ENCODE measurements at regions not wholly inside any gene's neighbourhood (a gene's known extent, or its start where the extent isn't known, plus 50 kb on each side); places are given as distances from the start of the nearest gene placed in this dataset.

DNA sequence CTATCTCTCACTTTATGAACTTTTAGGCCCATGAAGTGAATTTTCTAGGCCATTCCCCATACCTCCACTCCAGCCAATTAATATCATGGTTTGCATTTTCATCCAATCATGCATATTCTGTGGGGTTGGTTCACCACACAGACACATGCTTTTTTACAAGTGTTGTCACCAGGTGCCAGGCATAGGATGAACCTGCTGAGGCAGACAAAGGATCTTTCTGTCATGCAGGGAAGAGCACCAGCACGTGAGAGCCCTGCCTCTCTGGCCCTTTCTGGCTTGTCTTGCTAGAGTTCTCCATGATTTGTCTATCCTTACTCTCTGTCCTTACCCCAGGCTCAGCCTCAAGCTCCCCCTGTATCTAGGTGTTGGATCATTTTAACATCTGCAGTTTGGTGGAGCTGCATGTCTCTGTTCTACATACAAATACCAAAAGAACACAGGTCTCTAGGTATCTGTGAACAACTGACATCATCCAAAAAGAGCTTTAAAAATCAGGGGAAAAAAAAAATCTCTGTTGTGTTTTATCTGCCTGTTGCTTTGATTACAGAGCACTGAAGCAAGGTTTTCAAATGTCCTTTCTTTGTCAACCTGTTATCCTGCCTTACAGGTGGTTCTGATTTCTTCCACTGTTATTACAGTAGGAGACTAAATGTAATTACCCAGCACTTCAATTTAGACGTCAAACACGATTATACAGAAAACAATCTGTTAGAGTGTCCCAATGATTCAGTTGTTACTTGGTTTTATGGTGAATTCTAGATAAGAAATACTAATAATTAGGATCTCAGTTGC lies 58.4 kb upstream of the GRAMD1B start:
- Histone ChIP-seq H3K36me3 (no peaks in the 10 kb centered on the region), H3K4me1 (replicated peaks) (no peaks in the 10 kb centered on the region), H3K27me3 (replicated peaks; ENCODE audit: insufficient read depth) (no peaks in the 10 kb centered on the region), H3K27ac (no peak overlapping the region), H3K9me3 (no peaks in the 10 kb centered on the region), H3K4me3 (no peak overlapping the region)
- no peak for DNase-seq (ENCODE audit: low spot score)
- intact Hi-C loops (cut with DNase I): no loop called here
- WGBS: 75% methylated on average over 3 of the region's 3 CpGs
- TF ChIP-seq, protein P1, sequence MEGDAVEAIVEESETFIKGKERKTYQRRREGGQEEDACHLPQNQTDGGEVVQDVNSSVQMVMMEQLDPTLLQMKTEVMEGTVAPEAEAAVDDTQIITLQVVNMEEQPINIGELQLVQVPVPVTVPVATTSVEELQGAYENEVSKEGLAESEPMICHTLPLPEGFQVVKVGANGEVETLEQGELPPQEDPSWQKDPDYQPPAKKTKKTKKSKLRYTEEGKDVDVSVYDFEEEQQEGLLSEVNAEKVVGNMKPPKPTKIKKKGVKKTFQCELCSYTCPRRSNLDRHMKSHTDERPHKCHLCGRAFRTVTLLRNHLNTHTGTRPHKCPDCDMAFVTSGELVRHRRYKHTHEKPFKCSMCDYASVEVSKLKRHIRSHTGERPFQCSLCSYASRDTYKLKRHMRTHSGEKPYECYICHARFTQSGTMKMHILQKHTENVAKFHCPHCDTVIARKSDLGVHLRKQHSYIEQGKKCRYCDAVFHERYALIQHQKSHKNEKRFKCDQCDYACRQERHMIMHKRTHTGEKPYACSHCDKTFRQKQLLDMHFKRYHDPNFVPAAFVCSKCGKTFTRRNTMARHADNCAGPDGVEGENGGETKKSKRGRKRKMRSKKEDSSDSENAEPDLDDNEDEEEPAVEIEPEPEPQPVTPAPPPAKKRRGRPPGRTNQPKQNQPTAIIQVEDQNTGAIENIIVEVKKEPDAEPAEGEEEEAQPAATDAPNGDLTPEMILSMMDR (IDR thresholded peaks at IDR 0.05): no peak
- TF ChIP-seq POLR2A (IDR thresholded peaks at IDR 0.05): no peak
- TF ChIP-seq POLR2AphosphoS5 (IDR thresholded peaks at IDR 0.05): no peak

DNA sequence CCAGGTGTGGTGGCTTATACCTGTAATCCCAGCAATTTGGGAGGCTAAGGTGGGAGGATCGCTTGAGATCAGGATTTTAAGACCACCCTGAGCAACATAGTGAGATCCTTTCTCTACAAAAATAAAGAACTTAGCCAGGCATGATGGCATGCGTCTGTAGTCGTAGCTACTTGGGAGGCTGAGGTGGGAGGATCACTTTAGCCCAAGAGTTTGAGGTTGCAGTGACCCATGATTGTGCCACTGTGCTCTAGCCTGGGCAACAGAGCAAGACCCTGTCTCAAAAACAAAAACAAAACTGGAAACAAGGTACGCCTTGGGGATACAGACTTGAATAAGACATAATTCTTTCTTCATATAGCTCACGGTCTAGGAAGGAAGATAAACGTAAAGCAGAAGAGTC lies 63.1 kb upstream of the GRAMD1B start:
- no peak for DNase-seq (ENCODE audit: low spot score)
- no peak overlapping the region for H3K4me3 ChIP-seq
- no peaks in the 10 kb centered on the region for H3K36me3 ChIP-seq
- H3K27me3 ChIP-seq (replicated peaks; ENCODE audit: insufficient read depth): no peaks in the 10 kb centered on the region
- WGBS: 91% methylated on average over 6 of the region's 6 CpGs
- TF ChIP-seq POLR2AphosphoS5 (IDR thresholded peaks at IDR 0.05) (no peak), POLR2A (IDR thresholded peaks at IDR 0.05) (no peak)
- TF ChIP-seq, protein P1 (IDR thresholded peaks at IDR 0.05): no peak
- no peaks in the 10 kb centered on the region for H3K4me1 ChIP-seq (replicated peaks)
- intact Hi-C loops (cut with DNase I): no loop called here
- H3K9me3 ChIP-seq: no peaks in the 10 kb centered on the region
- H3K27ac ChIP-seq: no peak overlapping the region

DNA sequence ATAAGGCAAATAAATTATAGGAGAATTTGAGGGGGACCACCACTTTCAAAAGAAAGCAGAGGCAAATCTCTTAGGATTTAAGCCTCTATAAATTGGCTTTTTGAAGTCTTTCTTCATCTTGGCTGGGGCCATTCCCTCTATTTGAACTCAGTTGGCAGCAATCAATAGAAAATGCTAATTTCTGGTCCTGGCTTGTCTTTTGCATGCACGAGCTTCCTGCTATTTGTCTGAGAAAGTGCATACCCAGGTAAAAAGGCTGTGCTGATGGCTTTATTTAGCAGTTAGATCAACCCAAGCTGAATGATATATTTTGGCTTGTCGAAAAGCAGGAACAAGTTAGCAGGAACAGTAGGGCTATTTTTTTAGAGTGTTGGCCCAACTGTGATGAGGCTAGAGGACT lies 64.1 kb upstream of the GRAMD1B start:
- no peaks in the 10 kb centered on the region for H3K9me3 ChIP-seq
- no peaks in the 10 kb centered on the region for H3K36me3 ChIP-seq
- TF ChIP-seq POLR2AphosphoS5 (IDR thresholded peaks at IDR 0.05) (no peak), POLR2A (IDR thresholded peaks at IDR 0.05) (no peak)
- TF ChIP-seq, protein P1 (IDR thresholded peaks at IDR 0.05): no peak
- no peak overlapping the region for H3K4me3 ChIP-seq
- intact Hi-C loops (cut with DNase I): no loop called here
- H3K27ac ChIP-seq: no peak overlapping the region
- H3K27me3 ChIP-seq (replicated peaks; ENCODE audit: insufficient read depth): no peaks in the 10 kb centered on the region
- 50% methylated on average over 2 of the region's 2 CpGs for WGBS
- no peaks in the 10 kb centered on the region for H3K4me1 ChIP-seq (replicated peaks)
- DNase-seq (ENCODE audit: low spot score): no peak

DNA sequence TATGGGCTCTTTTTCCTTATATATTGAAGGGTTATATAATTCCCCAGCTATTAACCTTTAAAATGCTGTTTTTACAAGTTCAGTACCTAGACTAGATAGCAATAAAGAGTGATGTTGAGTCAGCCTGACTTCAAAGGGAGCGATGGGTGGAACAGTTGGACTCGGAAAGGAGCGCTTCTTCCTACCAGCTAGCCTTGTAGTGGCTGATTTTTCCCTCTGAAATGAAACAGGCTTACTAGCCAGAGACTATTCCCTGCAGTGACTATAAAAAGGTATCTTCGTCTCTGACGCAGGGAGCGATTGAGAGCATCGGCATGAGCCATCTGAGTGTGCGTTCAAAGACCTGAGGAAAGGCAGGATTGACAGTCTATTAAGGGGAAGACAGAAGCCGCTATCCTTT lies 66.0 kb upstream of the GRAMD1B start:
- Histone ChIP-seq H3K36me3 (no peaks in the 10 kb centered on the region), H3K27ac (no peak overlapping the region), H3K9me3 (no peaks in the 10 kb centered on the region), H3K4me3 (no peak overlapping the region), H3K27me3 (replicated peaks; ENCODE audit: insufficient read depth) (no peaks in the 10 kb centered on the region), H3K4me1 (replicated peaks) (no peaks in the 10 kb centered on the region)
- 73% methylated on average over 9 of the region's 9 CpGs for WGBS
- no peak for DNase-seq (ENCODE audit: low spot score)
- TF ChIP-seq, protein P1 (IDR thresholded peaks at IDR 0.05): no peak
- TF ChIP-seq POLR2A (IDR thresholded peaks at IDR 0.05) (no peak), POLR2AphosphoS5 (IDR thresholded peaks at IDR 0.05) (no peak)
- intact Hi-C loops (cut with DNase I): no loop called here

DNA sequence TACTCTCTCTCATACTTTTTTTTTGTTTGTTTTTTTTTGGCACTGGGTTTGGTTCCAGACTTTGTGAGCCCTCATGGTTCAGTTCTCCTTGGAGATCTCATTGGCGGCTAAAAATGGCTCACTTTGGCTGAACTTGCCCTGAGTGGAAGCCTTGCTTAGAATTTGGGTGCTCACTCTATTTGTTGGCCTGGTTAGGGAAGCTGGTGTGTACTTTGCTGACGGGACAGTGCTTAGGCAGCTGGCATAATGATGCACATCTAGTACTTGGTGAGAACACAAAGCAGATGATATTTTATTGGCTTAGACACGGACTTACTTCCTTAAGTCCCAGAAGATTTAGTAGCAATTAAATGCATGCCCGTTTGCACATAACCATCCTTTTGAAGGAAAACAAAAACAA lies 66.5 kb upstream of the GRAMD1B start:
- no peaks in the 10 kb centered on the region for H3K36me3 ChIP-seq
- no peaks in the 10 kb centered on the region for H3K27me3 ChIP-seq (replicated peaks; ENCODE audit: insufficient read depth)
- peak; percentile 11 for DNase-seq (ENCODE audit: low spot score)
- intact Hi-C loops (cut with DNase I): no loop called here
- no peak overlapping the region for H3K4me3 ChIP-seq
- H3K4me1 ChIP-seq (replicated peaks): no peaks in the 10 kb centered on the region
- H3K27ac ChIP-seq: no peak overlapping the region
- no peaks in the 10 kb centered on the region for H3K9me3 ChIP-seq
- TF ChIP-seq POLR2AphosphoS5 (IDR thresholded peaks at IDR 0.05): peak; percentile 36
- TF ChIP-seq, protein P1 (IDR thresholded peaks at IDR 0.05): no peak
- 16% methylated on average over 4 of the region's 4 CpGs for WGBS

Measured in prostate gland (tissue), 2 donors.